Bronchial epithelial cell (primary cell): ENCODE measurements at regions not wholly inside any gene's neighbourhood (a gene's known extent, or its start where the extent isn't known, plus 50 kb on each side); places are given as distances from the start of the nearest gene placed in this dataset.

Source experiments
- DNase-seq: peaks from one replicate; pipeline ENCODE4 v3.0.0-alpha.2; 2010; ENCODE audit warnings: low read depth
- FAIRE-seq: peaks from 2 replicates; lab custom pipeline; 2011; peaks lifted over from hg19 to GRCh38; lab: Jason Lieb, UNC
- H3K27me3 ChIP-seq: 2 replicates; pipeline ENCODE4 v1.5.1; 2011; ENCODE audit warnings: low read length; ENCODE audit not compliant: control insufficient read depth, insufficient read depth
- H3K36me3 ChIP-seq: 2 replicates; pipeline ENCODE4 v1.5.1; 2011; ENCODE audit warnings: low read length; ENCODE audit not compliant: control insufficient read depth, insufficient read depth
- H3K4me3 ChIP-seq: 2 replicates; pipeline ENCODE4 v1.5.1; 2011; ENCODE audit warnings: mild to moderate bottlenecking, low read depth, low read length, control low read depth
- CTCF ChIP-seq: IDR thresholded peaks from 2 replicates; pipeline ENCODE4 v1.5.1; 2011; ENCODE audit warnings: mild to moderate bottlenecking, moderate library complexity, low read length, control low read depth, inconsistent platforms; ENCODE audit not compliant: insufficient read depth, severe bottlenecking

GRCh38 chr1:54459726-54460191, 53.6 kb upstream of the SSBP3 start:
- FAIRE-seq, result no peak
- H3K36me3 ChIP-seq, result no peaks in the 10 kb centered on the region
- no peak for DNase-seq
- H3K4me3 ChIP-seq, result no peak overlapping the region
- no peak for TF ChIP-seq CTCF
- no peaks in the 10 kb centered on the region for H3K27me3 ChIP-seq

GRCh38 chr1:54459140-54459539, 52.9 kb upstream of the SSBP3 start:
- Histone ChIP-seq H3K4me3 (no peak overlapping the region), H3K27me3 (no peaks in the 10 kb centered on the region), H3K36me3 (no peaks in the 10 kb centered on the region)
- no peak for FAIRE-seq
- no peak for TF ChIP-seq CTCF
- DNase-seq, result no peak

GRCh38 chr1:54456921-54457529, 50.8 kb upstream of the SSBP3 start:
- DNase-seq, result no peak
- Histone ChIP-seq H3K4me3 (no peak overlapping the region), H3K27me3 (no peaks in the 10 kb centered on the region), H3K36me3 (no peaks in the 10 kb centered on the region)
- no peak for TF ChIP-seq CTCF
- FAIRE-seq, result peak; percentile 76

GRCh38 chr1:54456361-54456760, 50.2 kb upstream of the SSBP3 start:
- FAIRE-seq (no peak), DNase-seq (no peak)
- Histone ChIP-seq H3K4me3 (no peak overlapping the region), H3K36me3 (no peaks in the 10 kb centered on the region), H3K27me3 (no peaks in the 10 kb centered on the region)
- no peak for TF ChIP-seq CTCF
